ENCODE measurements at regions not wholly inside any gene's neighbourhood (a gene's known extent, or its start where the extent isn't known, plus 50 kb on each side); places are given as distances from the start of the nearest gene placed in this dataset.

DNA sequence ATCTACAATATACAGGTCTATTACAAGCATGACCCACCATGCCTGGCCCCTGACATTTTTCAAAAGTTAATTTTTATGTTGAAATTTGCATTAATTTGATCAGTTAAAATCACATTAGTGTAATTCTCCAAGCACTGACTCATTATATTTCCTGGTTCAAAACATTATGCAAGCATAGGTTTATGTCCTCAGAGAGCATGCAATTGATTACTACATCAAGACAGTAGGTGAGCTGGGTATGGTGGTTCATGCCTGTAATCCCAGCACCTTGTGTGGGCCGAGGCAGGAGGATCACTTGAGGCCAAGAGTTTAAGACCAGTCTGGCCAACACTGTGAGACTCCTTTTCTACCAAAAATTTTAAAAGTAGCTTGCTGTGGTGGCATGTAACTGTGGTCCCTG is 248.8 kb upstream of the KLHL1 start:
- H3K9me3 ChIP-seq (ENCODE audit: low read length), result no peaks in the 10 kb centered on the region
- H3K4me2 ChIP-seq (ENCODE audit: low read depth, low read length), result no peak overlapping the region
- no peaks in the 10 kb centered on the region for H3K36me3 ChIP-seq (replicated peaks in 1 of 2; ENCODE audit: control insufficient read depth in 1 of 2, insufficient read depth in 2 of 2, low read length in 2 of 2)
- no peaks in the 10 kb centered on the region for H4K20me1 ChIP-seq (ENCODE audit: insufficient read depth, low read length)
- no peak for DNase-seq (ENCODE audit: low spot score)
- ChIA-PET POLR2A (no interaction called here), CTCF (ENCODE audit: low intra/inter-chr PET ratio, low total read pairs) (no interaction called here)
- no peak overlapping the region for H3K4me3 ChIP-seq (replicated peaks in 1 of 3; ENCODE audit: insufficient read depth in 1 of 3, low read depth in 2 of 3, low read length in 3 of 3)
- no peak for ATAC-seq
- no peak overlapping the region for H2AFZ ChIP-seq (ENCODE audit: low read length)
- H3K4me1 ChIP-seq (ENCODE audit: insufficient read depth, low read length), result no peaks in the 10 kb centered on the region
- FAIRE-seq, result no peak
- no peaks in the 10 kb centered on the region for H3K79me2 ChIP-seq (ENCODE audit: insufficient read depth, low read length)
- H3K27me3 ChIP-seq (ENCODE audit: control insufficient read depth in 1 of 2, insufficient read depth in 2 of 2, low read length in 2 of 2), result no peaks in the 10 kb centered on the region
- intact Hi-C loops (cut with micrococcal nuclease; ENCODE audit: unreplicated experiment) (no loop called here), in situ Hi-C loops (cut with HindIII; ENCODE audit: extremely low pct_ligation_motif_present, low pct_unique_long_range_greater_than_20kb) (no loop called here)
- WGBS (ENCODE audit: low lambda C conversion rate), result 0% methylated on average over 1 of the region's 1 CpG
- H3K9ac ChIP-seq (ENCODE audit: insufficient read depth, low read depth, low read length), result no peak overlapping the region
- BruUV-seq (replicated peaks), result no TSS peak
- no peak for TF ChIP-seq ZNF142 (CRISPR knock-in tag; IDR thresholded peaks at IDR 0.05)
- TF ChIP-seq, protein P1, sequence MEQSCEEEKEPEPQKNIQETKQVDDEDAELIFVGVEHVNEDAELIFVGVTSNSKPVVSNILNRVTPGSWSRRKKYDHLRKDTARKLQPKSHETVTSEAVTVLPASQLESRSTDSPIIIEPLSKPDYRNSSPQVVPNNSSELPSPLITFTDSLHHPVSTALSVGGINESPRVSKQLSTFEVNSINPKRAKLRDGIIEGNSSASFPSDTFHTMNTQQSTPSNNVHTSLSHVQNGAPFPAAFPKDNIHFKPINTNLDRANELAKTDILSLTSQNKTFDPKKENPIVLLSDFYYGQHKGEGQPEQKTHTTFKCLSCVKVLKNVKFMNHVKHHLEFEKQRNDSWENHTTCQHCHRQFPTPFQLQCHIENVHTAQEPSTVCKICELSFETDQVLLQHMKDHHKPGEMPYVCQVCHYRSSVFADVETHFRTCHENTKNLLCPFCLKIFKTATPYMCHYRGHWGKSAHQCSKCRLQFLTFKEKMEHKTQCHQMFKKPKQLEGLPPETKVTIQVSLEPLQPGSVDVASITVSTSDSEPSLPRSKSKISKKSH (CRISPR knock-in tag; IDR thresholded peaks at IDR 0.05; ENCODE audit: borderline replicate concordance), result no peak
- H3K27ac ChIP-seq (ENCODE audit: extremely low read length, insufficient read depth, low read length), result no peak overlapping the region
